Tibial nerve (tissue), 3 donors: ENCODE measurements at regions not wholly inside any gene's neighbourhood (a gene's known extent, or its start where the extent isn't known, plus 50 kb on each side); places are given as distances from the start of the nearest gene placed in this dataset.

Source experiments
- POLR2A ChIP-seq, 2 donors: fragments of 450-650 bp; IDR thresholded peaks; one replicate each; pipeline ENCODE4 v1.6.1; 2017; ENCODE audit warnings: antibody characterized with exemption in 2 of 2, mild to moderate bottlenecking in 2 of 2, moderate library complexity in 2 of 2
- TF ChIP-seq, protein P1 (sequence below), 5 experiments: fragments of 200-600 bp in 3 of 5; fragments of 450-650 bp in 2 of 5; sonication (generic) in 3 of 5; IDR thresholded peaks; one replicate each; pipeline ENCODE4 v1.5.1; 2016 to 2019; ENCODE audit warnings: antibody characterized with exemption in 5 of 5, mild to moderate bottlenecking in 3 of 5, moderate library complexity in 2 of 5

GRCh38 chr13:99760456-99760855 is 211.1 kb downstream of the ZIC5 start:
- TF ChIP-seq POLR2A (IDR thresholded peaks at IDR 0.05), result no peak
- TF ChIP-seq, protein P1, sequence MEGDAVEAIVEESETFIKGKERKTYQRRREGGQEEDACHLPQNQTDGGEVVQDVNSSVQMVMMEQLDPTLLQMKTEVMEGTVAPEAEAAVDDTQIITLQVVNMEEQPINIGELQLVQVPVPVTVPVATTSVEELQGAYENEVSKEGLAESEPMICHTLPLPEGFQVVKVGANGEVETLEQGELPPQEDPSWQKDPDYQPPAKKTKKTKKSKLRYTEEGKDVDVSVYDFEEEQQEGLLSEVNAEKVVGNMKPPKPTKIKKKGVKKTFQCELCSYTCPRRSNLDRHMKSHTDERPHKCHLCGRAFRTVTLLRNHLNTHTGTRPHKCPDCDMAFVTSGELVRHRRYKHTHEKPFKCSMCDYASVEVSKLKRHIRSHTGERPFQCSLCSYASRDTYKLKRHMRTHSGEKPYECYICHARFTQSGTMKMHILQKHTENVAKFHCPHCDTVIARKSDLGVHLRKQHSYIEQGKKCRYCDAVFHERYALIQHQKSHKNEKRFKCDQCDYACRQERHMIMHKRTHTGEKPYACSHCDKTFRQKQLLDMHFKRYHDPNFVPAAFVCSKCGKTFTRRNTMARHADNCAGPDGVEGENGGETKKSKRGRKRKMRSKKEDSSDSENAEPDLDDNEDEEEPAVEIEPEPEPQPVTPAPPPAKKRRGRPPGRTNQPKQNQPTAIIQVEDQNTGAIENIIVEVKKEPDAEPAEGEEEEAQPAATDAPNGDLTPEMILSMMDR (IDR thresholded peaks at IDR 0.05), result no peak
